Right lobe of liver (tissue), 6 donors: ENCODE measurements at regions not wholly inside any gene's neighbourhood (a gene's known extent, or its start where the extent isn't known, plus 50 kb on each side); places are given as distances from the start of the nearest gene placed in this dataset.

Experiments
- ATAC-seq, 4 donors: fragments of 200-7000 bp; cut with Tn5 transposase; one replicate each; pipeline ENCODE4 v1.9.1; 2020; ENCODE audit warnings: mild to moderate bottlenecking in 4 of 4, moderate library complexity in 4 of 4
- DNase-seq, 3 donors: peaks; one replicate each; pipeline ENCODE4 v3.0.0-alpha.2; 2020
- H3K27ac ChIP-seq, 3 donors: fragments of 200-600 bp; one replicate each; pipeline ENCODE4 v1.8.0; 2022
- H3K27me3 ChIP-seq, 2 donors: fragments of 200-600 bp; one replicate each; pipeline ENCODE4 v1.8.0; 2022
- H3K36me3 ChIP-seq, 4 donors: fragments of 200-600 bp; sonication (generic) in 1 of 4; one replicate each; pipeline versions ENCODE4 v1.5.1 to v1.8.0; 2017 to 2022; ENCODE audit warnings: control low read depth in 1 of 4
- H3K4me1 ChIP-seq, 4 donors: fragments of 200-600 bp; sonication (generic) in 1 of 4; one replicate each; pipeline versions ENCODE4 v1.5.1 to v1.8.0; 2017 to 2022; ENCODE audit warnings: control low read depth in 1 of 4
- H3K4me3 ChIP-seq, 3 donors: fragments of 200-600 bp; one replicate each; pipeline ENCODE4 v1.8.0; 2022
- H3K9me3 ChIP-seq, 4 donors: fragments of 200-600 bp; sonication (generic) in 1 of 4; one replicate each; pipeline versions ENCODE4 v1.5.1 to v1.8.0; 2017 to 2022; ENCODE audit warnings: control low read depth in 1 of 4
- CTCF ChIP-seq, 4 donors: fragments of 200-600 bp in 3 of 4; fragments of 450-650 bp in 1 of 4; IDR thresholded peaks; one replicate each; pipeline versions ENCODE4 v1.5.1 to v1.8.0; 2016 to 2022; ENCODE audit warnings: antibody characterized with exemption in 4 of 4, mild to moderate bottlenecking in 2 of 4
- POLR2A ChIP-seq: fragments of 450-650 bp; IDR thresholded peaks from one replicate; pipeline ENCODE4 v1.6.1; 2017; ENCODE audit warnings: antibody characterized with exemption, mild to moderate bottlenecking
- WGBS: methylation state at CpG from one replicate; pipeline ENCODE4 v1.1.6; 2018; ENCODE audit warnings: low coverage, low lambda C conversion rate; ENCODE audit not compliant: insufficient coverage; ENCODE audit errors: missing lambda C conversion rate; 5-methylcytosine and 5-hydroxymethylcytosine counted together
- intact Hi-C, 2 donors: fragments of 100-400 bp; cut with DNase I; formaldehyde crosslinking; loops; one replicate each; pipeline versions ENCODE4 v1.11.2 to v1.14.1; 2022
- donor health status: DM: no; HTN: yes; CAD: no.
- donor health status: DM: no; HTN: no; CAD: no.
- donor health status: DM: no; HTN: no; CAD: no.
- donor health status: DM: no; HTN: yes; CAD: no.
- donor health status: DM: no; HTN: yes; CAD: no.

GRCh38 chr20:40046703-40047102 lies 642.3 kb downstream of the MAFB start:
- WGBS: 93% methylated on average over 2 of the region's 2 CpGs
- no peaks in the 10 kb centered on the region for H3K4me1 ChIP-seq
- intact Hi-C loops: no loop called here
- H3K9me3 ChIP-seq: no peaks in the 10 kb centered on the region
- DNase-seq: no peak
- no peaks in the 10 kb centered on the region for H3K36me3 ChIP-seq
- no peak overlapping the region for H3K4me3 ChIP-seq
- no peak for ATAC-seq
- no peak overlapping the region for H3K27ac ChIP-seq
- TF ChIP-seq POLR2A (no peak), CTCF (IDR thresholded peaks at IDR 0.05) (no peak)
- H3K27me3 ChIP-seq: no peaks in the 10 kb centered on the region

- no peaks in the 10 kb centered on the region for H3K9me3 ChIP-seq
- 74% methylated on average over 1 of the region's 1 CpG for WGBS
- no peak for ATAC-seq
These were observed 651.5 kb downstream of the MAFB start for GRCh38 chr20:40037511-40037910.

GRCh38 chr20:40029589-40029988 lies 659.4 kb downstream of the MAFB start:
- intact Hi-C loops: no loop called here
- ATAC-seq (no peak), DNase-seq (no peak)
- no peak for TF ChIP-seq CTCF (IDR thresholded peaks at IDR 0.05)
- TF ChIP-seq POLR2A: no peak
- H3K27me3 ChIP-seq: no peaks in the 10 kb centered on the region
- H3K36me3 ChIP-seq: no peaks in the 10 kb centered on the region
- no peak overlapping the region for H3K27ac ChIP-seq
- no peak overlapping the region for H3K4me3 ChIP-seq
- WGBS: 74% methylated on average over 2 of the region's 2 CpGs
- no peaks in the 10 kb centered on the region for H3K9me3 ChIP-seq
- H3K4me1 ChIP-seq: no peaks in the 10 kb centered on the region

More at GRCh38 chr20:40037511-40037910, 651.5 kb downstream of the MAFB start:
- DNase-seq: no peak
- no peak overlapping the region for H3K4me3 ChIP-seq
- intact Hi-C loops: no loop called here
- H3K27me3 ChIP-seq: no peaks in the 10 kb centered on the region
- TF ChIP-seq POLR2A: no peak
- TF ChIP-seq CTCF (IDR thresholded peaks at IDR 0.05): no peak
- H3K4me1 ChIP-seq: no peaks in the 10 kb centered on the region
- no peak overlapping the region for H3K27ac ChIP-seq
- no peaks in the 10 kb centered on the region for H3K36me3 ChIP-seq

GRCh38 chr20:40019510-40019909 lies 669.5 kb downstream of the MAFB start:
- DNase-seq (no peak), ATAC-seq (no peak)
- Histone ChIP-seq H3K4me3 (no peak overlapping the region), H3K4me1 (no peaks in the 10 kb centered on the region), H3K36me3 (no peaks in the 10 kb centered on the region), H3K9me3 (no peaks in the 10 kb centered on the region), H3K27ac (no peak overlapping the region), H3K27me3 (no peaks in the 10 kb centered on the region)
- TF ChIP-seq CTCF (IDR thresholded peaks at IDR 0.05) (no peak), POLR2A (no peak)
- intact Hi-C loops: no loop called here
- 55% methylated on average over 5 of the region's 5 CpGs for WGBS

GRCh38 chr20:40017765-40018164 lies 671.3 kb downstream of the MAFB start:
- no peak for TF ChIP-seq CTCF (IDR thresholded peaks at IDR 0.05)
- no peak for TF ChIP-seq POLR2A
- H3K4me1 ChIP-seq: no peaks in the 10 kb centered on the region
- H3K9me3 ChIP-seq: no peaks in the 10 kb centered on the region
- no peak for DNase-seq
- intact Hi-C loops: no loop called here
- H3K27ac ChIP-seq: no peak overlapping the region
- ATAC-seq: no peak
- H3K4me3 ChIP-seq: no peak overlapping the region
- H3K36me3 ChIP-seq: no peaks in the 10 kb centered on the region
- 17% methylated on average over 1 of the region's 1 CpG for WGBS
- no peaks in the 10 kb centered on the region for H3K27me3 ChIP-seq
